ENCODE measurements at regions not wholly inside any gene's neighbourhood (a gene's known extent, or its start where the extent isn't known, plus 50 kb on each side); places are given as distances from the start of the nearest gene placed in this dataset.

- Histone ChIP-seq H3K4me1 (ENCODE audit: control insufficient read depth, insufficient read depth, low read length) (no peaks in the 10 kb centered on the region), H3K27me3 (ENCODE audit: control insufficient read depth, insufficient read depth, low read length) (no peaks in the 10 kb centered on the region), H3K4me3 (ENCODE audit: low read depth, low read length) (no peak overlapping the region), H3K9me3 (ENCODE audit: control insufficient read depth, insufficient read depth, low read depth, low read length) (no peaks in the 10 kb centered on the region), H3K36me3 (ENCODE audit: control insufficient read depth, insufficient read depth, low read length) (no peaks in the 10 kb centered on the region), H3K9ac (ENCODE audit: low read length) (no peak overlapping the region), H3K27ac (ENCODE audit: low read depth, low read length) (no peak overlapping the region)
These were observed 452.7 kb upstream of the KLF4 start for GRCh38 chr9:107942291-107942690.

- no peak overlapping the region for H3K4me3 ChIP-seq (ENCODE audit: low read depth, low read length)
- no peaks in the 10 kb centered on the region for H3K27me3 ChIP-seq (ENCODE audit: control insufficient read depth, insufficient read depth, low read length)
- H3K4me1 ChIP-seq (ENCODE audit: control insufficient read depth, insufficient read depth, low read length) = no peaks in the 10 kb centered on the region
- no peaks in the 10 kb centered on the region for H3K36me3 ChIP-seq (ENCODE audit: control insufficient read depth, insufficient read depth, low read length)
- H3K27ac ChIP-seq (ENCODE audit: low read depth, low read length) = no peak overlapping the region
- no peak overlapping the region for H3K9ac ChIP-seq (ENCODE audit: low read length)
- no peaks in the 10 kb centered on the region for H3K9me3 ChIP-seq (ENCODE audit: control insufficient read depth, insufficient read depth, low read depth, low read length)
These were observed 451.3 kb upstream of the KLF4 start for GRCh38 chr9:107940616-107941595.

- H3K36me3 ChIP-seq (ENCODE audit: control insufficient read depth, insufficient read depth, low read length) = no peaks in the 10 kb centered on the region
- H3K9me3 ChIP-seq (ENCODE audit: control insufficient read depth, insufficient read depth, low read depth, low read length) = no peaks in the 10 kb centered on the region
- H3K9ac ChIP-seq (ENCODE audit: low read length) = no peak overlapping the region
- H3K27ac ChIP-seq (ENCODE audit: low read depth, low read length) = no peak overlapping the region
- H3K4me1 ChIP-seq (ENCODE audit: control insufficient read depth, insufficient read depth, low read length) = no peaks in the 10 kb centered on the region
- H3K4me3 ChIP-seq (ENCODE audit: low read depth, low read length) = no peak overlapping the region
- H3K27me3 ChIP-seq (ENCODE audit: control insufficient read depth, insufficient read depth, low read length) = no peaks in the 10 kb centered on the region
These were observed 449.3 kb upstream of the KLF4 start for GRCh38 chr9:107938801-107939386.

- H3K9ac ChIP-seq (ENCODE audit: low read length) = no peak overlapping the region
- no peak overlapping the region for H3K4me3 ChIP-seq (ENCODE audit: low read depth, low read length)
- no peaks in the 10 kb centered on the region; the same call in 1 of the 2 replicates for H3K4me1 ChIP-seq (ENCODE audit: control insufficient read depth, insufficient read depth, low read length)
- no peaks in the 10 kb centered on the region for H3K36me3 ChIP-seq (ENCODE audit: control insufficient read depth, insufficient read depth, low read length)
- no peak overlapping the region for H3K27ac ChIP-seq (ENCODE audit: low read depth, low read length)
- no peaks in the 10 kb centered on the region for H3K27me3 ChIP-seq (ENCODE audit: control insufficient read depth, insufficient read depth, low read length)
- no peaks in the 10 kb centered on the region for H3K9me3 ChIP-seq (ENCODE audit: control insufficient read depth, insufficient read depth, low read depth, low read length)
These were observed 446.4 kb upstream of the KLF4 start for GRCh38 chr9:107935931-107936330.

- H3K27ac ChIP-seq (ENCODE audit: low read depth, low read length) = no peak overlapping the region
- no peaks in the 10 kb centered on the region for H3K27me3 ChIP-seq (ENCODE audit: control insufficient read depth, insufficient read depth, low read length)
- H3K4me3 ChIP-seq (ENCODE audit: low read depth, low read length) = no peak overlapping the region
- no peaks in the 10 kb centered on the region for H3K9me3 ChIP-seq (ENCODE audit: control insufficient read depth, insufficient read depth, low read depth, low read length)
- H3K9ac ChIP-seq (ENCODE audit: low read length) = no peak overlapping the region
- no peaks in the 10 kb centered on the region for H3K36me3 ChIP-seq (ENCODE audit: control insufficient read depth, insufficient read depth, low read length)
- no peaks in the 10 kb centered on the region; the same call in 1 of the 2 replicates for H3K4me1 ChIP-seq (ENCODE audit: control insufficient read depth, insufficient read depth, low read length)
These were observed 443.9 kb upstream of the KLF4 start for GRCh38 chr9:107933516-107933915.

- Histone ChIP-seq H3K4me1 (ENCODE audit: control insufficient read depth, insufficient read depth, low read length) (no peaks in the 10 kb centered on the region; the same call in 1 of the 2 replicates), H3K4me3 (ENCODE audit: low read depth, low read length) (no peak overlapping the region), H3K27me3 (ENCODE audit: control insufficient read depth, insufficient read depth, low read length) (no peaks in the 10 kb centered on the region), H3K36me3 (ENCODE audit: control insufficient read depth, insufficient read depth, low read length) (no peaks in the 10 kb centered on the region), H3K9ac (ENCODE audit: low read length) (no peak overlapping the region), H3K27ac (ENCODE audit: low read depth, low read length) (no peak overlapping the region), H3K9me3 (ENCODE audit: control insufficient read depth, insufficient read depth, low read depth, low read length) (no peaks in the 10 kb centered on the region)
These were observed 443.5 kb upstream of the KLF4 start for GRCh38 chr9:107933097-107933496.

GRCh38 chr9:107932601-107933000, 443.0 kb upstream of the KLF4 start:
- H3K4me1 ChIP-seq (ENCODE audit: control insufficient read depth, insufficient read depth, low read length) = no peaks in the 10 kb centered on the region; the same call in 1 of the 2 replicates
- no peaks in the 10 kb centered on the region for H3K9me3 ChIP-seq (ENCODE audit: control insufficient read depth, insufficient read depth, low read depth, low read length)
- H3K9ac ChIP-seq (ENCODE audit: low read length) = no peak overlapping the region
- no peaks in the 10 kb centered on the region for H3K27me3 ChIP-seq (ENCODE audit: control insufficient read depth, insufficient read depth, low read length)
- H3K27ac ChIP-seq (ENCODE audit: low read depth, low read length) = no peak overlapping the region
- H3K36me3 ChIP-seq (ENCODE audit: control insufficient read depth, insufficient read depth, low read length) = no peaks in the 10 kb centered on the region
- H3K4me3 ChIP-seq (ENCODE audit: low read depth, low read length) = no peak overlapping the region

- no peak overlapping the region for H3K9ac ChIP-seq (ENCODE audit: low read length)
- no peak overlapping the region for H3K27ac ChIP-seq (ENCODE audit: low read depth, low read length)
- H3K9me3 ChIP-seq (ENCODE audit: control insufficient read depth, insufficient read depth, low read depth, low read length) = no peaks in the 10 kb centered on the region
- no peaks in the 10 kb centered on the region for H3K36me3 ChIP-seq (ENCODE audit: control insufficient read depth, insufficient read depth, low read length)
- H3K4me3 ChIP-seq (ENCODE audit: low read depth, low read length) = no peak overlapping the region
- no peaks in the 10 kb centered on the region for H3K27me3 ChIP-seq (ENCODE audit: control insufficient read depth, insufficient read depth, low read length)
- H3K4me1 ChIP-seq (ENCODE audit: control insufficient read depth, insufficient read depth, low read length) = no peaks in the 10 kb centered on the region; the same call in 1 of the 2 replicates
These were observed 442.5 kb upstream of the KLF4 start for GRCh38 chr9:107932046-107932445.

- H3K36me3 ChIP-seq (ENCODE audit: control insufficient read depth, insufficient read depth, low read length) = no peaks in the 10 kb centered on the region
- no peak overlapping the region for H3K27ac ChIP-seq (ENCODE audit: low read depth, low read length)
- no peaks in the 10 kb centered on the region for H3K27me3 ChIP-seq (ENCODE audit: control insufficient read depth, insufficient read depth, low read length)
- H3K4me3 ChIP-seq (ENCODE audit: low read depth, low read length) = no peak overlapping the region
- H3K9ac ChIP-seq (ENCODE audit: low read length) = no peak overlapping the region
- H3K9me3 ChIP-seq (ENCODE audit: control insufficient read depth, insufficient read depth, low read depth, low read length) = no peaks in the 10 kb centered on the region
- H3K4me1 ChIP-seq (ENCODE audit: control insufficient read depth, insufficient read depth, low read length) = no peaks in the 10 kb centered on the region; the same call in 1 of the 2 replicates
These were observed 441.6 kb upstream of the KLF4 start for GRCh38 chr9:107931071-107931715.

- no peak overlapping the region for H3K9ac ChIP-seq (ENCODE audit: low read length)
- no peaks in the 10 kb centered on the region for H3K9me3 ChIP-seq (ENCODE audit: control insufficient read depth, insufficient read depth, low read depth, low read length)
- no peak overlapping the region for H3K4me3 ChIP-seq (ENCODE audit: low read depth, low read length)
- no peaks in the 10 kb centered on the region; the same call in 1 of the 2 replicates for H3K4me1 ChIP-seq (ENCODE audit: control insufficient read depth, insufficient read depth, low read length)
- H3K27me3 ChIP-seq (ENCODE audit: control insufficient read depth, insufficient read depth, low read length) = no peaks in the 10 kb centered on the region
- H3K27ac ChIP-seq (ENCODE audit: low read depth, low read length) = no peak overlapping the region
- H3K36me3 ChIP-seq (ENCODE audit: control insufficient read depth, insufficient read depth, low read length) = no peaks in the 10 kb centered on the region
These were observed 439.9 kb upstream of the KLF4 start for GRCh38 chr9:107929443-107929842.

All from HUES6 (cell line).